Activated CD8-positive, alpha-beta T cell treated with anti-CD3 and anti-CD28 coated beads for 36 hours (primary cell): ENCODE measurements at regions not wholly inside any gene's neighbourhood (a gene's known extent, or its start where the extent isn't known, plus 50 kb on each side); places are given as distances from the start of the nearest gene placed in this dataset.

Experiments used
- ATAC-seq: fragments of 200-7000 bp; cut with Tn5 transposase; one replicate; pipeline ENCODE4 v1.10.0; 2021; ENCODE audit warnings: mild to moderate bottlenecking, moderate library complexity
- CTCF ChIA-PET: fragments of 350-600 bp; sonication (Branson Sonifier 250); formaldehyde crosslinking; loops from one replicate; lab custom pipeline; 2021; ENCODE audit warnings: antibody characterized with exemption; lab: Charles Lee
- POLR2A ChIA-PET: fragments of 350-600 bp; sonication (Branson Sonifier 250); formaldehyde crosslinking; loops from one replicate; lab custom pipeline; 2021; ENCODE audit warnings: antibody characterized with exemption; lab: Charles Lee
- DNase-seq: peaks from one replicate; pipeline ENCODE4 v3.0.0-alpha.2; 2020
- H3K27ac Mint-ChIP-seq: one replicate; pipeline ENCODE4 v1.8.0; 2021; ENCODE audit warnings: mild to moderate bottlenecking, mixed read lengths
- H3K27me3 Mint-ChIP-seq: one replicate; pipeline ENCODE4 v1.8.0; 2021; ENCODE audit warnings: mixed read lengths
- H3K36me3 Mint-ChIP-seq: one replicate; pipeline ENCODE4 v1.8.0; 2021; ENCODE audit warnings: low read depth, mixed read lengths
- H3K4me1 Mint-ChIP-seq: one replicate; pipeline ENCODE4 v1.8.0; 2021; ENCODE audit warnings: low read depth, mixed read lengths
- H3K4me3 Mint-ChIP-seq: one replicate; pipeline ENCODE4 v1.8.0; 2021; ENCODE audit warnings: mild to moderate bottlenecking, moderate library complexity, mixed read lengths
- H3K9me3 Mint-ChIP-seq: one replicate; pipeline ENCODE4 v1.8.0; 2021; ENCODE audit warnings: mixed read lengths
- CTCF ChIP-seq: fragments of 200-600 bp; IDR thresholded peaks from one replicate; pipeline ENCODE4 v1.8.0; 2022; ENCODE audit warnings: antibody characterized with exemption, mild to moderate bottlenecking
- intact Hi-C: fragments of 100-400 bp; cut with micrococcal nuclease; formaldehyde crosslinking; loops from one replicate; pipeline ENCODE4 v1.10.0; 2022

- CTCF ChIA-PET = interaction anchor here (1.3 to 2.3 kb wide), 3 partner anchors 296 to 305 kb away, joined by 5 to 11 read pairs (median 8); no protein-coding TSS in a partner anchor
- no peaks in the 10 kb centered on the region for H3K36me3 Mint-ChIP-seq
- intact Hi-C loops = loop anchor here (2.0 kb wide), 1 partner anchor 305 kb away; no protein-coding TSS in a partner anchor
- H3K9me3 Mint-ChIP-seq = peaks cover 5% of the 10 kb centered on the region
- H3K4me3 Mint-ChIP-seq = no peak overlapping the region
- H3K27me3 Mint-ChIP-seq = peaks cover 2% of the 10 kb centered on the region
- no peak for TF ChIP-seq CTCF
- DNase-seq = no peak
- no peak overlapping the region for H3K27ac Mint-ChIP-seq
- ATAC-seq = no peak
- no peaks in the 10 kb centered on the region for H3K4me1 Mint-ChIP-seq
- POLR2A ChIA-PET = no interaction called here
Measured at GRCh38 chr6:132219901-132220300, 181.4 kb downstream of the MOXD1 start.

- Mint-ChIP-seq H3K4me3 (no peak overlapping the region), H3K9me3 (no peaks in the 10 kb centered on the region)
Measured at GRCh38 chr6:132218059-132218696, 183.1 kb downstream of the MOXD1 start.

GRCh38 chr6:132215805-132216204 is 185.5 kb downstream of the MOXD1 start:
- CTCF ChIA-PET = no interaction called here

More at GRCh38 chr6:132218059-132218696, 183.1 kb downstream of the MOXD1 start:
- Mint-ChIP-seq H3K27ac (no peak overlapping the region), H3K36me3 (no peaks in the 10 kb centered on the region), H3K4me1 (no peaks in the 10 kb centered on the region), H3K27me3 (peaks cover 3% of the 10 kb centered on the region)
- TF ChIP-seq CTCF = peak; percentile 44
- ChIA-PET CTCF (interaction anchor here (0.7 to 2.3 kb wide), 9 partner anchors 9 to 303 kb away, joined by 3 to 12 read pairs (median 3); no protein-coding TSS in a partner anchor), POLR2A (no interaction called here)
- intact Hi-C loops = loop anchor here (2.0 kb wide), 1 partner anchor 303 kb away; no protein-coding TSS in a partner anchor
- DNase-seq (no peak), ATAC-seq (no peak)

GRCh38 chr6:132214716-132215115 is 186.6 kb downstream of the MOXD1 start:
- H3K4me1 Mint-ChIP-seq = no peaks in the 10 kb centered on the region
- no peak overlapping the region for H3K27ac Mint-ChIP-seq
- H3K9me3 Mint-ChIP-seq = no peaks in the 10 kb centered on the region
- peaks cover 5% of the 10 kb centered on the region for H3K27me3 Mint-ChIP-seq
- no peaks in the 10 kb centered on the region for H3K36me3 Mint-ChIP-seq
- no peak for ATAC-seq
- no peak for TF ChIP-seq CTCF
- CTCF ChIA-PET = no interaction called here
- intact Hi-C loops = no loop called here
- DNase-seq = no peak
- POLR2A ChIA-PET = no interaction called here
- no peak overlapping the region for H3K4me3 Mint-ChIP-seq

More at GRCh38 chr6:132215805-132216204, 185.5 kb downstream of the MOXD1 start:
- ATAC-seq (no peak), DNase-seq (no peak)
- Mint-ChIP-seq H3K4me1 (no peaks in the 10 kb centered on the region), H3K27me3 (peaks cover 5% of the 10 kb centered on the region), H3K36me3 (no peaks in the 10 kb centered on the region), H3K4me3 (no peak overlapping the region), H3K27ac (no peak overlapping the region), H3K9me3 (no peaks in the 10 kb centered on the region)
- POLR2A ChIA-PET = no interaction called here
- intact Hi-C loops = no loop called here
- no peak for TF ChIP-seq CTCF

- Mint-ChIP-seq H3K36me3 (no peaks in the 10 kb centered on the region), H3K4me3 (no peak overlapping the region), H3K4me1 (no peaks in the 10 kb centered on the region), H3K27ac (no peak overlapping the region), H3K9me3 (no peaks in the 10 kb centered on the region), H3K27me3 (peaks cover 5% of the 10 kb centered on the region)
- DNase-seq (no peak), ATAC-seq (no peak)
- ChIA-PET CTCF (no interaction called here), POLR2A (no interaction called here)
- intact Hi-C loops = no loop called here
- TF ChIP-seq CTCF = no peak
Measured at GRCh38 chr6:132213732-132214131, 187.5 kb downstream of the MOXD1 start.
